K562 (cell line): ENCODE measurements at regions not wholly inside any gene's neighbourhood (a gene's known extent, or its start where the extent isn't known, plus 50 kb on each side); places are given as distances from the start of the nearest gene placed in this dataset.

ENCODE experiments used
- CHD2 ChIP-seq: IDR thresholded peaks from 2 replicates; pipeline ENCODE4 v1.6.1; 2011; ENCODE audit warnings: low read depth, low read length
- MYC ChIP-seq, 2 experiments: fragments of 250-450 bp in 1 of 2; sonication (Bioruptor Pico) in 1 of 2; IDR thresholded peaks; 2 replicates each; pipeline versions ENCODE4 v1.5.1 to v1.6.1; 2012 to 2021; ENCODE audit warnings: low read depth in 2 of 2, borderline replicate concordance in 1 of 2, improper control_type of control experiment in 1 of 2, low read length in 1 of 2, mild to moderate bottlenecking in 1 of 2, moderate library complexity in 1 of 2
- RAD51 ChIP-seq: fragments of 450-650 bp; IDR thresholded peaks from 2 replicates; pipeline ENCODE4 v1.7.1; 2016; ENCODE audit warnings: low read depth, mild to moderate bottlenecking, borderline replicate concordance
- SUPT5H ChIP-seq: fragments of 450-650 bp; IDR thresholded peaks from 2 replicates; pipeline ENCODE4 v1.6.1; 2016
- ZNF140 ChIP-seq: fragments of 250-450 bp; sonication (Bioruptor Pico); IDR thresholded peaks from 2 replicates; pipeline ENCODE4 v1.8.0; 2021; ENCODE audit warnings: moderate library complexity, mild to moderate bottlenecking, inconsistent platforms
- ZNF174 ChIP-seq: fragments of 250-450 bp; sonication (Bioruptor Pico); IDR thresholded peaks from 2 replicates; pipeline ENCODE4 v1.4.0; 2020; ENCODE audit warnings: mild to moderate bottlenecking
- ZNF518B ChIP-seq: fragments of 250-450 bp; sonication (Bioruptor Pico); IDR thresholded peaks from 2 replicates; pipeline ENCODE4 v1.5.0; 2021; ENCODE audit warnings: mild to moderate bottlenecking, moderate library complexity

- TF ChIP-seq RAD51 (no peak), ZNF140 (CRISPR knock-in tag) (no peak), SUPT5H (no peak), MYC (IDR thresholded peaks at IDR 0.05; ENCODE audit: low read depth, low read length) (no peak), MYC (CRISPR knock-in tag; IDR thresholded peaks at IDR 0.05; ENCODE audit: borderline replicate concordance, low read depth) (no peak), ZNF518B (no peak), ZNF174 (CRISPR knock-in tag) (no peak), CHD2 (no peak)
Measured at GRCh38 chr17:77011173-77012011, 129.4 kb upstream of the SEC14L1 start.
